GM13976 (cell line): ENCODE measurements at regions not wholly inside any gene's neighbourhood (a gene's known extent, or its start where the extent isn't known, plus 50 kb on each side); places are given as distances from the start of the nearest gene placed in this dataset.
"Not testable (repeated sequence)": the region's sequence is repeated elsewhere in the genome, so short reads cannot be mapped to it uniquely, and the experiment has no call there.

Experiments used
- DNase-seq: peaks from one replicate; pipeline ENCODE4 v3.0.0; 2012; ENCODE audit warnings: low spot score
- CTCF ChIP-seq: IDR thresholded peaks from 2 replicates; pipeline ENCODE4 v1.5.1; 2012; ENCODE audit warnings: borderline replicate concordance, mild to moderate bottlenecking; ENCODE audit not compliant: insufficient read depth; ENCODE audit errors: extremely low read depth, missing control alignments, control extremely low read depth
- in situ Hi-C: fragments of 300-500 bp; cut with MboI; formaldehyde crosslinking; loops from one replicate; pipeline ENCODE4 v1.12.0; 2022; ENCODE audit warnings: low sequenced_read_pairs, mixed read lengths, inconsistent platforms; ENCODE audit not compliant: unreplicated experiment

- no peak for DNase-seq
- in situ Hi-C loops: no loop called here
These were observed 171.7 kb downstream of the PDGFRA start for GRCh38 chr4:54400802-54401201.

DNA sequence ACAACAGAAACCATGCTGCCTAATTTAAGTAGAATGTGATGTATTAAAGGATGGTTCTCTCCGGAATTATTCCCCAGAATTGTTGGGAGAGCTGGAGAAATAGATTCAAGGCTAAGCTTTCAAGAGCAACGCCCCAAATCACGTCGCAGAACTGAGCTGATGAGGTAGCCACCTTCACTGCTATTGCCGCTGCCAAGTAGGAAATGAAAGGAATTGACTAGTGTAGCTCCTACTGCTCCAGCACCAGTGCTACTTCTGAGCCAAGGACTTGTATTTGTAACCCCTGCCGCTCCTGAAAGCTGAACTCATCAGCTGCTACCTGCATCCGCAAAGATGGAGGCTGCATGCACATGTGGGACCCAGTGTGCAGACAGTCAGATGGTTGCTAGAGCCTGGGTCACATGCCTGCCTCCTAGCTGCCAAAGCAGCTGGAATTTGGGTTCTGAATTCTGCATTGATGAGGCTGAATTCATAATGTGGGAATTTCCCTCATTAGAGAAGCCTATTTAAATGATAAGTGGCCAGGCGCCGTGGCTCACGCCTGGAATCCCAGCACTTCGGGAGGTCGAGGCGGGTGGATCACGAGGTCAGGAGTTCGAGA, 173.9 kb downstream of the PDGFRA start:
- in situ Hi-C loops: no loop called here
- TF ChIP-seq CTCF: no peak
- no peak for DNase-seq

More at GRCh38 chr4:54400802-54401201, 171.7 kb downstream of the PDGFRA start:
- TF ChIP-seq CTCF: no peak

GRCh38 chr4:54403700-54404453, 174.8 kb downstream of the PDGFRA start:
- no peak for DNase-seq
- no peak for TF ChIP-seq CTCF
- in situ Hi-C loops: no loop called here

GRCh38 chr4:54409270-54409817, 180.3 kb downstream of the PDGFRA start:
- DNase-seq, in situ Hi-C loops: not testable (repeated sequence)

DNA sequence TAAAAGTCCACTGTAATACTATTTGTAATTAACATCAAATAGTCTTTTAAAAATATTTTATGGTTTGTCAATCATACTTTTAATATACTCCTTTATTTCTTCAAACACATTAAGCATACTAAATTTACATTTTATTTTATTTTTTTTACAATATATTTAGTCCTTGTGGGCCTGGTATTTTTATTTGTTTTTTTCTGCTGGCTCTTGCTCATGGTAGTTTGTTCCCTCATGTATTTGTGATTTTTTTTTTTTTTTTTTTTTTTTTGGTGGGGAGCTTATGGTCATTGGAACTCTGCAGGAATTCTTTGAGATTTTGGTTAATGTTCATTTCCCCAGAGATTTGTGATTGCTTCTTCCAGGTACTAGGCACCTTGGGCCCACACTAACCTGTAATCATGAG, 185.5 kb downstream of the PDGFRA start:
- TF ChIP-seq CTCF: no peak
- in situ Hi-C loops: no loop called here
- DNase-seq: no peak

DNA sequence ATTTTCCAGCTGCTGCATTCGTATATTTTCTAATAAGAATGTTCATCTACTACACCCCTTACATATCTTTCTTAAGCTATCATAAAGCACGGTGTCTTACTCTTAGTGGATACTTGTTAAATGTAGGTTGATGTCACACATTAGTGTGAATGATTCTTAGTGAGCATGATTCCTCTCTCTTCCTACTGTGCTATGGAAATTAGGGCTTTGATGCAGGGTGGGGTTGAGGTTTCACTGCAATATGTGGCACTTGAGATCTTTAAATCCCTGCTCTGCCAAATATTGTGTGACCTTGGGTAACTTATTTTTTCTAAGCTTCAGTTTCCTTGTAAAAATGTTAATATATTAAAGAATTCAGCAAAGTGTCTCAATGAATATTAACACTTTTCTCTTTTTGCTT, 188.4 kb downstream of the PDGFRA start:
- DNase-seq: no peak
- no peak for TF ChIP-seq CTCF
- in situ Hi-C loops: no loop called here

GRCh38 chr4:54418468-54418867, 189.4 kb downstream of the PDGFRA start:
- in situ Hi-C loops: no loop called here
- DNase-seq: no peak
- no peak for TF ChIP-seq CTCF
